ENCODE measurements at regions not wholly inside any gene's neighbourhood (a gene's known extent, or its start where the extent isn't known, plus 50 kb on each side); places are given as distances from the start of the nearest gene placed in this dataset.

GRCh38 chr13:111969551-111970135, 97.3 kb upstream of the SOX1 start:
- peaks cover 0 to 6% (median 0%) of the 10 kb centered on the region in 7 donors for H3K9me3 Mint-ChIP-seq
- no peak overlapping the region for H3K27ac Mint-ChIP-seq
- DNase-seq (no peak), ATAC-seq (ENCODE audit: low read depth in 2 of 2) (no peak)
- H3K36me3 Mint-ChIP-seq: no peaks in the 10 kb centered on the region
- Histone ChIP-seq H3K27me3 (ENCODE audit: control insufficient read depth, insufficient read depth, low read length) (no peaks in the 10 kb centered on the region), H3K4me1 (ENCODE audit: control insufficient read depth, insufficient read depth, low read length, poor library complexity, severe bottlenecking) (no peaks in the 10 kb centered on the region), H3K27ac (ENCODE audit: insufficient read depth, low read length, poor library complexity, severe bottlenecking) (no peak overlapping the region), H3K36me3 (ENCODE audit: control insufficient read depth, insufficient read depth, low read length) (no peaks in the 10 kb centered on the region), H3K4me3 (ENCODE audit: low read depth, low read length) (no peak overlapping the region), H3K9me3 (ENCODE audit: control insufficient read depth in 2 of 2, low read length in 2 of 2) (no peaks in the 10 kb centered on the region)
- peaks cover 18% of the 10 kb centered on the region for H3K27me3 Mint-ChIP-seq
- no peak overlapping the region for H3K4me3 Mint-ChIP-seq
- H3K4me1 Mint-ChIP-seq: no peaks in the 10 kb centered on the region

- Mint-ChIP-seq H3K36me3 (no peaks in the 10 kb centered on the region), H3K27ac (no peak overlapping the region), H3K4me3 (no peak overlapping the region), H3K4me1 (peaks cover 0 to 3% (median 0%) of the 10 kb centered on the region in 4 donors), H3K9me3 (peaks cover 0 to 12% (median 6%) of the 10 kb centered on the region in 7 donors), H3K27me3 (peaks cover 18% of the 10 kb centered on the region)
- H3K9me3 ChIP-seq (ENCODE audit: control insufficient read depth in 2 of 2, low read length in 2 of 2): no peaks in the 10 kb centered on the region
- no peaks in the 10 kb centered on the region for H3K4me1 ChIP-seq (ENCODE audit: control insufficient read depth, insufficient read depth, low read length, poor library complexity, severe bottlenecking)
- no peak for ATAC-seq (ENCODE audit: low read depth in 2 of 2)
- no peak overlapping the region for H3K4me3 ChIP-seq (ENCODE audit: low read depth, low read length)
- DNase-seq: no peak
- H3K27ac ChIP-seq (ENCODE audit: insufficient read depth, low read length, poor library complexity, severe bottlenecking): no peak overlapping the region
- H3K36me3 ChIP-seq (ENCODE audit: control insufficient read depth, insufficient read depth, low read length): no peaks in the 10 kb centered on the region
- H3K27me3 ChIP-seq (ENCODE audit: control insufficient read depth, insufficient read depth, low read length): no peaks in the 10 kb centered on the region
Measured at GRCh38 chr13:111970494-111971141, 96.3 kb upstream of the SOX1 start.

- no peaks in the 10 kb centered on the region for H3K36me3 ChIP-seq (ENCODE audit: control insufficient read depth, insufficient read depth, low read length)
- no peak for ATAC-seq (ENCODE audit: low read depth in 2 of 2)
- peaks cover 14% of the 10 kb centered on the region for H3K27me3 Mint-ChIP-seq
- no peaks in the 10 kb centered on the region for H3K27me3 ChIP-seq (ENCODE audit: control insufficient read depth, insufficient read depth, low read length)
- H3K4me3 Mint-ChIP-seq: no peak overlapping the region
- peaks cover 0 to 3% (median 0%) of the 10 kb centered on the region in 4 donors for H3K4me1 Mint-ChIP-seq
- H3K4me3 ChIP-seq (ENCODE audit: low read depth, low read length): no peak overlapping the region
- no peak overlapping the region for H3K27ac ChIP-seq (ENCODE audit: insufficient read depth, low read length, poor library complexity, severe bottlenecking)
- H3K36me3 Mint-ChIP-seq: no peaks in the 10 kb centered on the region
- H3K9me3 ChIP-seq (ENCODE audit: control insufficient read depth in 2 of 2, low read length in 2 of 2): no peaks in the 10 kb centered on the region
- H3K27ac Mint-ChIP-seq: no peak overlapping the region
- no peaks in the 10 kb centered on the region for H3K4me1 ChIP-seq (ENCODE audit: control insufficient read depth, insufficient read depth, low read length, poor library complexity, severe bottlenecking)
- H3K9me3 Mint-ChIP-seq: peaks cover 0 to 12% (median 6%) of the 10 kb centered on the region in 7 donors
- no peak for DNase-seq
Measured at GRCh38 chr13:111971891-111972780, 94.8 kb upstream of the SOX1 start.

GRCh38 chr13:111973186-111973585, 93.8 kb upstream of the SOX1 start:
- Histone ChIP-seq H3K9me3 (ENCODE audit: control insufficient read depth in 2 of 2, low read length in 2 of 2) (no peaks in the 10 kb centered on the region), H3K4me1 (ENCODE audit: control insufficient read depth, insufficient read depth, low read length, poor library complexity, severe bottlenecking) (no peaks in the 10 kb centered on the region), H3K36me3 (ENCODE audit: control insufficient read depth, insufficient read depth, low read length) (no peaks in the 10 kb centered on the region), H3K27ac (ENCODE audit: insufficient read depth, low read length, poor library complexity, severe bottlenecking) (no peak overlapping the region), H3K4me3 (ENCODE audit: low read depth, low read length) (no peak overlapping the region), H3K27me3 (ENCODE audit: control insufficient read depth, insufficient read depth, low read length) (no peaks in the 10 kb centered on the region)
- Mint-ChIP-seq H3K9me3 (peaks cover 0 to 12% (median 6%) of the 10 kb centered on the region in 7 donors), H3K36me3 (no peaks in the 10 kb centered on the region), H3K4me3 (no peak overlapping the region), H3K4me1 (peaks cover 0 to 3% (median 0%) of the 10 kb centered on the region in 4 donors), H3K27ac (no peak overlapping the region), H3K27me3 (peaks cover 16% of the 10 kb centered on the region)
- no peak for DNase-seq
- ATAC-seq (ENCODE audit: low read depth in 2 of 2): no peak

GRCh38 chr13:111973605-111974340, 93.2 kb upstream of the SOX1 start:
- no peak overlapping the region for H3K4me3 Mint-ChIP-seq
- DNase-seq (no peak), ATAC-seq (ENCODE audit: low read depth in 2 of 2) (no peak)
- peaks cover 17% of the 10 kb centered on the region for H3K27me3 Mint-ChIP-seq
- no peaks in the 10 kb centered on the region for H3K36me3 Mint-ChIP-seq
- Histone ChIP-seq H3K9me3 (ENCODE audit: control insufficient read depth in 2 of 2, low read length in 2 of 2) (no peaks in the 10 kb centered on the region), H3K4me1 (ENCODE audit: control insufficient read depth, insufficient read depth, low read length, poor library complexity, severe bottlenecking) (no peaks in the 10 kb centered on the region), H3K4me3 (ENCODE audit: low read depth, low read length) (no peak overlapping the region), H3K27me3 (ENCODE audit: control insufficient read depth, insufficient read depth, low read length) (no peaks in the 10 kb centered on the region), H3K36me3 (ENCODE audit: control insufficient read depth, insufficient read depth, low read length) (no peaks in the 10 kb centered on the region), H3K27ac (ENCODE audit: insufficient read depth, low read length, poor library complexity, severe bottlenecking) (no peak overlapping the region)
- H3K9me3 Mint-ChIP-seq: peaks cover 0 to 12% (median 6%) of the 10 kb centered on the region in 7 donors
- H3K4me1 Mint-ChIP-seq: peaks cover 0 to 3% (median 0%) of the 10 kb centered on the region in 4 donors
- H3K27ac Mint-ChIP-seq: no peak overlapping the region

GRCh38 chr13:111974341-111974640, 92.7 kb upstream of the SOX1 start:
- no peak overlapping the region for H3K4me3 Mint-ChIP-seq
- H3K27ac Mint-ChIP-seq: no peak overlapping the region
- H3K9me3 ChIP-seq (ENCODE audit: control insufficient read depth in 2 of 2, low read length in 2 of 2): no peaks in the 10 kb centered on the region
- no peaks in the 10 kb centered on the region for H3K4me1 ChIP-seq (ENCODE audit: control insufficient read depth, insufficient read depth, low read length, poor library complexity, severe bottlenecking)
- no peaks in the 10 kb centered on the region for H3K36me3 Mint-ChIP-seq
- no peak overlapping the region for H3K27ac ChIP-seq (ENCODE audit: insufficient read depth, low read length, poor library complexity, severe bottlenecking)
- peaks cover 0 to 3% (median 0%) of the 10 kb centered on the region in 4 donors for H3K4me1 Mint-ChIP-seq
- no peaks in the 10 kb centered on the region for H3K27me3 ChIP-seq (ENCODE audit: control insufficient read depth, insufficient read depth, low read length)
- H3K9me3 Mint-ChIP-seq: peaks cover 0 to 12% (median 6%) of the 10 kb centered on the region in 7 donors
- no peaks in the 10 kb centered on the region for H3K36me3 ChIP-seq (ENCODE audit: control insufficient read depth, insufficient read depth, low read length)
- H3K27me3 Mint-ChIP-seq: peaks cover 17% of the 10 kb centered on the region
- no peak for ATAC-seq (ENCODE audit: low read depth in 2 of 2)
- no peak for DNase-seq
- H3K4me3 ChIP-seq (ENCODE audit: low read depth, low read length): no peak overlapping the region

- H3K9me3 ChIP-seq (ENCODE audit: control insufficient read depth in 2 of 2, low read length in 2 of 2): no peaks in the 10 kb centered on the region
- no peak for ATAC-seq (ENCODE audit: low read depth in 2 of 2)
- no peak overlapping the region for H3K27ac Mint-ChIP-seq
- H3K4me1 ChIP-seq (ENCODE audit: control insufficient read depth, insufficient read depth, low read length, poor library complexity, severe bottlenecking): no peaks in the 10 kb centered on the region
- H3K4me3 ChIP-seq (ENCODE audit: low read depth, low read length): no peak overlapping the region
- no peak overlapping the region for H3K4me3 Mint-ChIP-seq
- H3K36me3 ChIP-seq (ENCODE audit: control insufficient read depth, insufficient read depth, low read length): no peaks in the 10 kb centered on the region
- H3K27me3 ChIP-seq (ENCODE audit: control insufficient read depth, insufficient read depth, low read length): no peaks in the 10 kb centered on the region
- H3K27me3 Mint-ChIP-seq: peaks cover 17% of the 10 kb centered on the region
- no peak for DNase-seq
- peaks cover 0 to 12% (median 6%) of the 10 kb centered on the region in 7 donors for H3K9me3 Mint-ChIP-seq
- H3K36me3 Mint-ChIP-seq: no peaks in the 10 kb centered on the region
- H3K27ac ChIP-seq (ENCODE audit: insufficient read depth, low read length, poor library complexity, severe bottlenecking): no peak overlapping the region
- peaks cover 0 to 3% (median 0%) of the 10 kb centered on the region in 4 donors for H3K4me1 Mint-ChIP-seq
Measured at GRCh38 chr13:111975539-111976473, 91.1 kb upstream of the SOX1 start.
